Smooth muscle cell (in vitro differentiated cells): ENCODE measurements at regions not wholly inside any gene's neighbourhood (a gene's known extent, or its start where the extent isn't known, plus 50 kb on each side); places are given as distances from the start of the nearest gene placed in this dataset.
A peak's percentile ranks its signal among the peaks of the same experiment; 100 is the strongest.

Source experiments
- DNase-seq: peaks from one replicate; lab custom pipeline; 2025; ENCODE audit not compliant: unreplicated experiment; lab: John Stamatoyannopoulos, UW
- H2AFZ ChIP-seq: fragments of 200-600 bp; sonication (generic); 2 replicates; pipeline ENCODE4 v1.6.0; 2016; ENCODE audit warnings: antibody characterized with exemption, low read depth, mild to moderate bottlenecking
- H3F3A ChIP-seq: fragments of 200-600 bp; sonication (generic); 2 replicates; pipeline ENCODE4 v1.6.0; 2017; ENCODE audit warnings: antibody characterized with exemption, low read depth
- H3K27ac ChIP-seq: fragments of 200-600 bp; sonication (generic); 2 replicates; pipeline ENCODE4 v1.5.1; 2016; ENCODE audit warnings: low read depth, mild to moderate bottlenecking
- H3K27me3 ChIP-seq: fragments of 200-600 bp; sonication (generic); 2 replicates; pipeline ENCODE4 v1.6.1; 2016; ENCODE audit warnings: low read depth, mild to moderate bottlenecking
- H3K36me3 ChIP-seq: fragments of 200-600 bp; sonication (generic); 2 replicates; pipeline ENCODE4 v1.5.1; 2016; ENCODE audit warnings: low read depth
- H3K4me1 ChIP-seq: fragments of 200-600 bp; sonication (generic); 2 replicates; pipeline ENCODE4 v1.5.1; 2016; ENCODE audit warnings: low read depth
- H3K4me2 ChIP-seq: fragments of 200-600 bp; sonication (generic); 2 replicates; pipeline ENCODE4 v1.6.0; 2016; ENCODE audit warnings: mild to moderate bottlenecking
- H3K4me3 ChIP-seq: fragments of 200-600 bp; sonication (generic); 2 replicates; pipeline ENCODE4 v1.5.1; 2016; ENCODE audit warnings: mild to moderate bottlenecking
- H3K79me2 ChIP-seq: fragments of 200-600 bp; sonication (generic); 2 replicates; pipeline ENCODE4 v1.6.0; 2016; ENCODE audit warnings: low read depth, mild to moderate bottlenecking
- H3K9ac ChIP-seq: fragments of 200-600 bp; sonication (generic); 2 replicates; pipeline ENCODE4 v1.6.0; 2016; ENCODE audit warnings: low read depth
- H3K9me3 ChIP-seq: fragments of 200-600 bp; sonication (generic); replicated peaks from 2 replicates; pipeline ENCODE4 v1.5.1; 2016; ENCODE audit warnings: low read depth
- H4K20me1 ChIP-seq: fragments of 200-600 bp; sonication (generic); 2 replicates; pipeline ENCODE4 v1.6.0; 2016; ENCODE audit warnings: low read depth
- WGBS: methylation state at CpG from one replicate; pipeline ENCODE4 v1.1.7; 2016; ENCODE audit warnings: low lambda C conversion rate; 5-methylcytosine and 5-hydroxymethylcytosine counted together
- TF ChIP-seq, protein P1 (sequence below): fragments of 200-600 bp; sonication (generic); IDR thresholded peaks from 2 replicates; pipeline ENCODE4 v1.5.1; 2017; ENCODE audit warnings: borderline replicate concordance, mild to moderate bottlenecking, antibody characterized with exemption; ENCODE audit not compliant: insufficient read depth, poor library complexity, severe bottlenecking

DNA sequence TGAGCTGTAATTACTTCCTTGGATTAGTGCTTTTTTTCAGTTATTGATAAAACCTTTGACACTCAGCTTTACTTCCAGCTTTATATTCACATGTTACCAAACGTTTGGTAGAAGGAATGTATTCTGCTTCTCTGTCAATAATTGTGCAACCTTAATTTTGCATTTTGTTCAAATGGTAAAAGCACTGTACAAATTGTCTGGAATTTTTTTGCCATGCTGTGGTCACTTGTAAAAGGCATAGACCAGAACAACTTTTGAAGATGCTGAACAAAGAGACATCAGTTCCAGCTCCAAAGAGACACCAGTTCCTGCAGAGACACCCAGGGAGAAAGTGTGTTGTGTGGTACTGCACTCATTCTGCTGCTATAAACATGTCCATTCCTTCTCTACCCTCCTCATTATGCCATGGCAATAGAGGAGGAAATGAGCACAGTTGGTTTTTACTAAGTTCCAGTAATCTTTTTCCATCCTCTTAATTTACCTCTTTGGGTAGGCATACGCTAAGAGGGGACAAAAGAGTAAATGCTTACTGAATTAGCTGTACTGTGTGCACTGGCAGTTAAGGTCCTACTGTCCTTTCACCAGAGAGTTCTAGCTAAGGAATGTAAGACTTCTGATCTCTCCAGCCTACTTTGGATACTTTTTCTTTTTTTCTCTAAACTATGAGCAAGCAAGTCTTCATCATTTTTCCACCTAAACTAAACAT is 387.4 kb downstream of the FGF10 start:
- no peaks in the 10 kb centered on the region for H3K9me3 ChIP-seq
- whole genome bisulfite sequencing = 74% methylated on average over 2 of the region's 2 CpGs

DNA sequence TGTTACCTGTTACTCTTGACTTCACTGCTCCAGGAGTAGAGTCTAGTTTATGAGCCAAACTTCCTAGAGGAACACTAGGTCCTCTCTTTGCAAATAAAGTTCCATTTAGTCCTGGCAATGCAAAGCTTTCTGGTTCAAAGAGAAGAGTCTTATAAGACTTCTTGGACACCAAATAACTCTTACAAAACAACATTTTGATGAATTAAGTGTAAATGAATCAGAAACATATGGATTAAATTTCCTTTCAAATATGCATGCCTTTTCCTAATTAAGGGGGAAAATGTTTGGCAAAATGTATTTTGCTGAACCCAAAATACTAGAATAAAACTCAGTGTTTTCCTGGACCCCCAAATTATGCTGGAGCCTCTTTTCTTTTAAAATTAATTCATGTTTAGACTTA is 388.0 kb downstream of the FGF10 start:
- Histone ChIP-seq H3K27ac (no peak overlapping the region), H3K9me3 (no peaks in the 10 kb centered on the region)
- TF ChIP-seq, protein P1, sequence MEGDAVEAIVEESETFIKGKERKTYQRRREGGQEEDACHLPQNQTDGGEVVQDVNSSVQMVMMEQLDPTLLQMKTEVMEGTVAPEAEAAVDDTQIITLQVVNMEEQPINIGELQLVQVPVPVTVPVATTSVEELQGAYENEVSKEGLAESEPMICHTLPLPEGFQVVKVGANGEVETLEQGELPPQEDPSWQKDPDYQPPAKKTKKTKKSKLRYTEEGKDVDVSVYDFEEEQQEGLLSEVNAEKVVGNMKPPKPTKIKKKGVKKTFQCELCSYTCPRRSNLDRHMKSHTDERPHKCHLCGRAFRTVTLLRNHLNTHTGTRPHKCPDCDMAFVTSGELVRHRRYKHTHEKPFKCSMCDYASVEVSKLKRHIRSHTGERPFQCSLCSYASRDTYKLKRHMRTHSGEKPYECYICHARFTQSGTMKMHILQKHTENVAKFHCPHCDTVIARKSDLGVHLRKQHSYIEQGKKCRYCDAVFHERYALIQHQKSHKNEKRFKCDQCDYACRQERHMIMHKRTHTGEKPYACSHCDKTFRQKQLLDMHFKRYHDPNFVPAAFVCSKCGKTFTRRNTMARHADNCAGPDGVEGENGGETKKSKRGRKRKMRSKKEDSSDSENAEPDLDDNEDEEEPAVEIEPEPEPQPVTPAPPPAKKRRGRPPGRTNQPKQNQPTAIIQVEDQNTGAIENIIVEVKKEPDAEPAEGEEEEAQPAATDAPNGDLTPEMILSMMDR = no peak

More for the DNA sequence above, 387.4 kb downstream of the FGF10 start:
- DNase-seq = no peak
- peaks cover 15% of the 10 kb centered on the region for H3K4me1 ChIP-seq
- H3K36me3 ChIP-seq = no peaks in the 10 kb centered on the region
- H3F3A ChIP-seq = no peaks in the 10 kb centered on the region
- no peak overlapping the region for H3K9ac ChIP-seq
- H3K4me3 ChIP-seq = no peak overlapping the region
- H4K20me1 ChIP-seq = no peaks in the 10 kb centered on the region
- no peak overlapping the region for H3K4me2 ChIP-seq
- H2AFZ ChIP-seq = no peak overlapping the region
- TF ChIP-seq, protein P1 = no peak
- no peaks in the 10 kb centered on the region for H3K79me2 ChIP-seq
- no peaks in the 10 kb centered on the region for H3K27me3 ChIP-seq
- no peak overlapping the region for H3K27ac ChIP-seq

DNA sequence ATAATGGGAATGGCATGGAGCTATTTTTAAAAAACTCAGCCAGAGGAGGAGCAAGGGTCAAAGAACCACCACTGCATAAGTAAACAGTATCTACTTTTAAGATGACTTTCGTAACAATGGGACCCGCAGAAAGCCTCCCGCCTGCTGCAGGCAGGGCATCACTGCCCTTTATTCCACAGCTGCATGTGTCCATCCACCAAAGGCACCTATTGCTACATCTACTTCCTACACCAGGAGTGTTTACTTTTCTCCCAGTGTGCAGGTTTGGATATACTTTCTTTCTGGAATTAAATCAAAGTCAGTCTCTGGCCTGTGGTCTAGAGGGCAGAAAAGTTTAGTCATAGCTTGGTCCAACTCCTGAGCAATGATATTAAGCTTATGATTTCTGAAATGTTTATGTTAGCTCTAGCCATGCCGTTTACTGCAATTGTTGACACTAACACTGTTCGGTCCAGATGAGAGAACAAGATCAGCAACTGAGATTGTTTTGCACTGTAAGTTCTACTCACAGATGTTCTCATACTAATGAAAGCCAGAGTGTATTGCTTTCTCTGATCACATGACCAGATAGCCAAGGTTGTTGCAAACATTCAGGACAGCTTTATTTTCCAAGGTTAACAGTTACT is 391.5 kb downstream of the FGF10 start:
- Histone ChIP-seq H3K4me3 (no peak overlapping the region), H3K9me3 (no peaks in the 10 kb centered on the region), H3K4me1 (peaks cover 15% of the 10 kb centered on the region), H3F3A (no peaks in the 10 kb centered on the region), H2AFZ (peak overlapping the region; percentile 12), H3K4me2 (peak overlapping the region; percentile 29), H4K20me1 (no peaks in the 10 kb centered on the region), H3K36me3 (no peaks in the 10 kb centered on the region), H3K9ac (no peak overlapping the region), H3K27ac (no peak overlapping the region), H3K27me3 (no peaks in the 10 kb centered on the region), H3K79me2 (no peaks in the 10 kb centered on the region)
- DNase-seq = no peak
- TF ChIP-seq, protein P1 = no peak
- 75% methylated on average over 5 of the region's 5 CpGs for WGBS

More for the DNA sequence above, 388.0 kb downstream of the FGF10 start:
- Histone ChIP-seq H3K4me1 (peaks cover 15% of the 10 kb centered on the region), H2AFZ (no peak overlapping the region), H3K79me2 (no peaks in the 10 kb centered on the region), H3K9ac (no peak overlapping the region), H3K4me2 (no peak overlapping the region), H3K27me3 (no peaks in the 10 kb centered on the region), H4K20me1 (no peaks in the 10 kb centered on the region), H3K36me3 (no peaks in the 10 kb centered on the region), H3F3A (no peaks in the 10 kb centered on the region), H3K4me3 (no peak overlapping the region)
- no peak for DNase-seq

DNA sequence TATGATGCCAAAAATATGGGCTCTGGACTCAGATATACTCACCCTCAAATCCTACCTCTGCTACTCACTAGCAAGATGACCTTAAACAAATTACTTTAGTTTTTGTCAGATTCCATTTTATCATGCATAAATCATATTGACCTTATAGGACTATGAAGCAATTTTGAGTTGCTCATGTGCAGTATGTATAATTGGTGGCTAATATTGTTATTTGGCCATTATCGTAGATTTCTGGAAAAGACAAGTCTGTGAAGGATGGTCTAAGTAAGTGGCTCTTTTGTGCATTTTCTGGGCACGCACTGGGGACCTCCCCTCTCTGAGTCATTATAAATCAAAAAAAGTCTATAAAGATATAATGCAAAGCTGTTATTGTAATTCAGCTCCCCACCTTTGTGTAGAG is 393.0 kb downstream of the FGF10 start:
- no peak overlapping the region for H3K27ac ChIP-seq
- H4K20me1 ChIP-seq = no peaks in the 10 kb centered on the region
- no peaks in the 10 kb centered on the region for H3K27me3 ChIP-seq
- WGBS = 97% methylated on average over 2 of the region's 2 CpGs
- H3K79me2 ChIP-seq = no peaks in the 10 kb centered on the region
- H2AFZ ChIP-seq = no peak overlapping the region
- H3K9ac ChIP-seq = no peak overlapping the region
- H3K9me3 ChIP-seq = no peaks in the 10 kb centered on the region
- no peak overlapping the region for H3K4me3 ChIP-seq
- no peak overlapping the region for H3K4me2 ChIP-seq
- H3F3A ChIP-seq = no peaks in the 10 kb centered on the region
- no peak for DNase-seq
- TF ChIP-seq, protein P1 = no peak
- peaks cover 15% of the 10 kb centered on the region for H3K4me1 ChIP-seq
- no peaks in the 10 kb centered on the region for H3K36me3 ChIP-seq
